Fibroblast of skin of right quadriceps (primary cell): ENCODE measurements at regions not wholly inside any gene's neighbourhood (a gene's known extent, or its start where the extent isn't known, plus 50 kb on each side); places are given as distances from the start of the nearest gene placed in this dataset.

Experiments used
- DNase-seq: peaks from one replicate; pipeline ENCODE4 v3.0.0-alpha.2; 2013

DNA sequence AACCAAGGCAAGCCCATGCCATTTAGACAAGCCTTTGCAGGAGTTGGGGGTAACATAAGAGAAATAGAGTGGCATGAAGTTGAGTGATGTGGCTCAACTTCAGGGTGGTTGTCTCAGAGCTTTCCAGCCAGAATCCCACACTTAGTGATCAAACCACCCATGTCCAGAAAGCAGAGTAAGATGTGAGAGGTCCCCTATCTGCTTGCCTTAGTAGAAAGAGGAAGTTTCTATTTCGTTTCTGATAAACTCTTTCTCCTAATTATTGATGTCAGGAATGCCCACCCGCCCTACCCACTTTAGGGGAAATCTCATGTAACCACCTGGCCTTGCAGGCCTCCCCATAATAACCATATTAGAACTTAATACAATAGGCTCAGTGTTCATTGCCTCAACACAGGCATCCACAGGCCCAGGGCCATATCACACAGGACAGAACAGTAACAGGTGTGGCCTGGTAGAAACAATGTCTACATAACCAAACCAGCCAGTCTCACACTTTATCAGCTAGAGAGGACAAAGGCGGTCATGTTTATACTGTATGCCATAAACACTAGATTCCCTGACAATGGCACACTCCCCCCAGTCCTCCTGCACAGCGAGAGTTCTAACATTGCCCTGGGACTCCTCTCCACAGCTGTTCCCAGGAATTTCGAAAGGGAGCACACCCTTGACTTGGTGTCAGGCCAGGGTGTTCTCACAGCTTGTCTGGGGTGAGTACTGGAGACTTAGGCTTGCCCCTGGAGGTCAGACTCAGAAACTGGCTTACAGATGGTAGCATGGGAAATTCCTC lies 364.4 kb downstream of the CXCL12 start:
- DNase-seq: no peak

DNA sequence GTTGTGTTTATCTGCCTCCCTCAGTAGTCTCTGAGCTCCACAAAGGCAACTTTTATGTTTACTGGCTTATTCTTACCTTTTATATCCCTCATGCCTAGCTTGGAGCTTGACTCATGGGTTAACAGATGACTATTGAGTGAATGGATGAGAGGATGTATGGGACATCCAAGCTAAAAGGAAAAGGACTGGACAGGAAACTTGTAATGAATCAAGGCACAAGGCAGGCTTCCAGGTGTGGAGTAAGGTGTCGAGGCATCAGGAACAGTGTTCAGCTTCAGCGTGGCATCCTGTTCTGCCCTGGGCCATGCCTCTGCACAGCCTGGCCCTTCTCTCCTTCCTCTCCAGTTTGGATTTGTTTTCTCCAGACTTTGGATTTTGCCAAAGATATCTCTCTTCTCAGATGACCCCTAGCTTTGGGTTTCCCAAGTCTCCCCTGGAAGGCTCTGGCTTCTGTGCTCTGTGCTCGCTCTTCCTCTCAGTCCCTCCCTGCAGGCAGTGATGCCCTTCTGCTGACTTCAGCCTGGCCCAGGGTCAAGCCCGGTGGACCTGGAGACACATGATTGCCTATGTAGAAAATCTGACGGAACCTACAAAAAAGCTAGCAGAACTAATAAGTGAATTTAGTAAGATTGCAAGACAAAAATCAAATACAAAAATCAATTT lies 367.3 kb downstream of the CXCL12 start:
- no peak for DNase-seq

DNA sequence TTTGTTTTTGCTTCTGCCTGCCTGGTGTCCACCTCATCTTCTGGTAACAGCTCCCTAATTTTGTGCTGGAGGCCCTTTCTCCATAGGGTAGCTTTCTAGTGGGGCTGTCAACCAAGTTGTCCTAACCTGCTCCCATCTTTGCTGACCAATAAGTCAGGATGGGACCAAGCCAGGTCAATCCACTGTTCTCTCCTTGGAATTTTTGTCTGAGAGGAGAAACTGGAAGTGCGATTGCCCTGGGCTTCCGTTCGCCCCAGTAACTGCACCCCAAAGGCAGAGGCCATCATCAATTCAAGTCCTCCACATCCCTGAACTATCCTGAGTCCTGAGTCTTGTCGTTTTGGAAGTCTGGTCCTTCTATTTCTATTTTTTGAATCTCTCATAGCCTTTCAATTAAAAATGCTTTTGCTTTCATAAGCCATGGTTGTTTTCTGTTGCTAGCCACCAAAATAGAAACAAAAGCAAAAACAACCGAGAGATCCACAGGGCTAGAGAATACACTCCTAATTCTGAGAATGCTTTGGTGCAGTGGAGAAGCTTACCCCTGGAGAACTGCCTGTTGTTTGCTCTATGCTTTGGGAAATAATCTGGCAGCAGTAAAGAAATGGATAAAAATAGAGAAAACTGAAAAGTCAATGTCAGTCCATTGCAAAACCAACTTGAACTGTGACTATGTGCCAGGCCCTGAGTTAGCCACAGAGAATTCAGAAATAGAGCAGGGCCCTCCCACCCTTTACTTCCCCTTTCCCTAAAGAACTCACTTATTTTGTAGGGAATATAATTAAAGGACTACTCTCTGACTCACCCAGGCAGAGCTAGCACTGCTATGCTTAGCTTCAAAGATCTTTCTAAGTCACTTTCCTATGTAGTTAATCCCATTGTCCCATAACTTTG lies 368.1 kb downstream of the CXCL12 start:
- no peak for DNase-seq

DNA sequence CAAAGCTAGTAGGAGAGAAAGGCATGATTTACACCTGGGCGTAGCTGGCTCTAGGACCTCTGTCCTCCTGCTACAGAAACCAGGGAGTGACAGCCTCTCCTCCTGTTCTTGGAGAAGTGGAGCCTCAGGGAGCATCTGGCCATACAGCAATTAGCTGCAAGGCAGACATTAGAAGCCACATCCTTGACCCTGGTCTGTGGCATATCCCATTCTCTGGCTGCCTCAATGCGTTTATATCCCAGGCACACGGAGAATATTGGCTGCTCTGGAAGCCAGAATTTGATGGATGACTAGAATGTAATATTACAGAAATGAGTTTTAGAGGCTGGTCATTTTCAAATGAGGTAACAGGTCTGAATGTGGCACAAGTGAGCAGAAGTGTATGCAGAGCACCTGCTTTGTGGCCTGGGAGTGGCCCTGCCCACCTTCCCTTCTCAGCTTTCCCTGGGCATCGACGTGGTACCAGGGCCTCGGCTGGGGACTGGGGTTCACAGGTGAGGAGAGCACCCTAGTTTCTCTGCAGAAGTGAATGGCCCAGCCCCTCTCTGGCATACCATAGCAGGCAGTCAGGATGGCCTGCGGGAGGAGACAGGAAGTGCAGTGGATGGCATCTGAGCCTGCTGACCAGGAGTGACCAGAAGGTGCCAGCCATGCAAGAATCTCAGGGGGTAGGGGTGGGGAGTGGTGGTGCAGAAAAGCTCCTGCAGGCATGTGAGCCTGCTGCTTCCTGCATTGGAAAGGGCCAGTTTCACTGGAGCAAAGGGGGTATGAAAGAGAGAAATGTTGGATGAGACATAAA lies 367.2 kb upstream of the ZNF32 start:
- DNase-seq: no peak

DNA sequence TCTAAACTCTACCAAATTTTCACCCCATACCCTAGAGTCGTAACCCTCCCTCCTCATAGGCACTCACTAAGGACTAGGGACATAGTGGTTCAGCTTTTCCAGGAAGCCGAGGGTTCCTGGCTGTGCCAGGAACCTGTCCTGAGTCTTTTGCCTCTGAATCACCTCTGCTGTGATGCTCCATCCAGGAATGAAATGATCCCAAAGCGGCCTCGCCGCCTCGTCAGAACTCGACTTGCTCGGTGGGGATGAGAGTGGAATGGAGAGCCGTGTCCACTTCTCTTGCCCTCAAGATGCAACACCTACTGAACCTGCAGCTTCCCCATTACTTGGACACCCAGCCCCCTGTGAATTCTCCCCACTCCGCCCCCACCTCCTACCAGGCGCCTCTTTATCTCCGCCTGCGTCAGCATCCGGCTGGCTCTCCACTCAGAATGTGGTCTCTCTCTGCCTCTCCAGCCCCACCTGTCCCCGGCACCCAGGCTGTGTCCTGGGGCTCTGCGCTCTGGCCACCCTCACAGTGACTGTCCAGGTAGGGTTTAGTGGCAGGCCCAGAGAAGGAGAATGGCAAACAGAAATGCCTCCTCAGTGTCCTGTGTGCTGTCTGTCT lies 366.1 kb upstream of the ZNF32 start:
- DNase-seq: no peak

DNA sequence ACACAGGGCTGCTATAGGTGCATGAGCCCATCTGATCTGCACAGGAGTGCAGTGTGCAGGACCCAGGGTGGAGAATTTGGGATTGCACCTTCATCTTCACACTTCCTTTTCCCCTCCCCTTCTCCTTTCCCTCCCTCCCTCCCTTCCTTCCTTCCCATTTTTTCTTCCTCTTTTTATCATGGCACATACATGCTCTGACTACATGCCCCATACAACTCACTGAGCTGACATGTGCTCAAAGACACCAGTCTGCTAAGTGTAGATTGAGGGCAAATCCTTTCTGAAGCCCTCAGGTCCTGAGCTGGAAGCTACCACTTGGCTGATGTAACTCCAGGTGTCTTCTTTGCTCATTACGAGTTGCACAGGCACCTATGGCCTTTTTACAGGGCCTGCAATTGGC lies 365.3 kb upstream of the ZNF32 start:
- DNase-seq: no peak

DNA sequence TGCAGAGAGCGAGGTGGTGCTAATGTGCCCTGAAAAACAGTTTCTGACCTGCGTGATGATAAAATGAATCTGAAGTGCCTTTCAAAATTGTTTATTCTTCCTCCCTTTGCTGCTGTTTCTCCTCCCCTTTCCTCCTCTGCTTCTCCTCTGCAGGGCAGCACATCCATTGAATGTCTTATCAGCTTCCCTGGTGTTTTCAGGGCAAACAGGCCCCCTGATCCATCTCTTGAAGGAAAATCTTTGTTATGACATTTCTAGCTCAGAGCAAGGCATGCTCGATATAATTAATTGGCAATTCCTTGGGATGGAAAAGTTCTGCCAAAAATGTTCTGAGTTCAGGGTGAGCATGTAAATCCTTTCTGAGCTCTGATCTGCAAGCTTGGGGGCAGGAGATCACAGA lies 364.2 kb upstream of the ZNF32 start:
- no peak for DNase-seq

DNA sequence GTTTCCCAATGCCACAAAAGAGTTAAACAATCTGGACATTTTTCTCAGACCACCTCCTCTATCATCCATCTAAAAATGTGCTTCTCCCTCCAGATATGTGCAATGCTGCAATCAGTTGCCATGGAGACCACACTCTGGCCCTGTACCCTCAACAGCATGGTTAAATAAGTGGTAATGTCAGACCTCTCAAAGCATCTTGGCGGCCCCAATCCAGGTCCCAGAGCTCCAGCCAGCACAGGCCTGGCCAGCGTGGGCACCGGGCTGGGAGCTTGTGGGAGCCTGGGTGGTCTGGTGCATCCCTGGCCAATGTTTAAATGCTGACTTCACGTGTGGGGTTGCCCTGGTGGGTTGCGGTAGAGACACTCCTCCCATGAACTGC lies 362.9 kb upstream of the ZNF32 start:
- no peak for DNase-seq

DNA sequence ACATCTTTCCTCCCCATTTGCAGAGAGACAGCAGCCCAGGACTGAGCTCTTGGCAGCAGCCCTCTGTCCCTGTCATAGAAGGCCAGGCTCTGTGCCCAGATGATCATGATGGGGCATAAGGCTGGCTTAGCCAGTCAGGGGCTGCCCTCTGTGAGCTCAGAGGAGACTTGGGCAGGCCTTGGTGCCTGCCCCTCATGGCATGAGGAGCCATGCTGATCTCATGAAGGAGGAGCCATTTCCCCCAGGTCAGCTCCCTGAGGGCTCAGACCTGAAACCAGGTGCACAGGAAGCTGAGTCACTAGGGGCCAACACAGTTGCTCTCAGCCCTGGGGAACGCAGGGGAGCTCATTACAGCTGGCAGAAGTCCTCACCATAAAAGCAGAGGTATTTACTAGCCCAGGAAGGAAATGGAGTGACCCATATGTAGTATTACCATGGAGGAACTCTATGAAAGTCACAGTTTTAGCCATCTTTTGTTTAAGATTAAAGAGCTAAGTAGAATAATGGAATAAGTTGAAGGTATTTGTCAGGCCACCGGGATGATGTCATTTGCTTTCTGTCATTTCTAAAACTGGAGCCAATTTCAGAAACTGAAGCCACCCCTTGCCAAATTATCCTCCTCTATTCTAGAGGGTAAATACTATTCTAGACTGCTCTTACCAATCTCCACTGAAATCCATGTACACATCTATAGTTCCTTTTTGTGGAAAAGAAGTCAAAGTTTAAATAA lies 362.4 kb upstream of the ZNF32 start:
- no peak for DNase-seq

DNA sequence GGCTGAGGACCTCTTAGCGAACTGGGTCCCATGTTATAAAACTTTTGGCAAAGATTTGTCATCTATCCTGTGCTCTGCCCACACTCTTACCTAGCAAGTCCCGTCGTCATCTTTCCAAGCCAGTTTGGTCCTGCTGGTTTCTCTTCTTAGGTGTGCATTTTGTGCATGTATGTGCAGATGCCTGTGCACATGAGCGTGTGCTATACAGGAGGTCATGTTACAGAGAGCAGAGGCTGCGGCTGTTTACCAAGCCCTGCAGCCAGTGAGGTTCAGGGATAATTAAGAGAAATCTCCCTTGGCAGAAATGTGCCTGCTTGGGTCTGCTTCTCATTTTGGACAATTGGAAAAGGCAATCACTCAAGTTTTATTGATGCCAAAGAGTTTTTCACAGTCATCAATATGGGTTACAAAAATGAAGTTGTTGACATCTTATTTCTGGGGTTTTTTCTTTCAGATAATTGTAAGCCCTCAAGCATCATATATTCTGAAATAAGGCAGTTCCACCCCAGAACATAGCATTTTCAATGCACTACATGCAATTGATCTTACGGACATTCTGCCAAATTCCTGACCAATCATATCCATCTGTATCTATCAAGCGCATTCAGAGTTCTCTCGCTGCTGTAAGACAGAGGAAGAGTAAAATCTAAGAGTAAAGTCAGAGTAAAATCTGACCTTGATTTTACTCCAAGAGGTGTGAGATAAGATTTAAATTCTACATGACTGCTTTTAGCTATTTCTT lies 361.4 kb upstream of the ZNF32 start:
- no peak for DNase-seq

DNA sequence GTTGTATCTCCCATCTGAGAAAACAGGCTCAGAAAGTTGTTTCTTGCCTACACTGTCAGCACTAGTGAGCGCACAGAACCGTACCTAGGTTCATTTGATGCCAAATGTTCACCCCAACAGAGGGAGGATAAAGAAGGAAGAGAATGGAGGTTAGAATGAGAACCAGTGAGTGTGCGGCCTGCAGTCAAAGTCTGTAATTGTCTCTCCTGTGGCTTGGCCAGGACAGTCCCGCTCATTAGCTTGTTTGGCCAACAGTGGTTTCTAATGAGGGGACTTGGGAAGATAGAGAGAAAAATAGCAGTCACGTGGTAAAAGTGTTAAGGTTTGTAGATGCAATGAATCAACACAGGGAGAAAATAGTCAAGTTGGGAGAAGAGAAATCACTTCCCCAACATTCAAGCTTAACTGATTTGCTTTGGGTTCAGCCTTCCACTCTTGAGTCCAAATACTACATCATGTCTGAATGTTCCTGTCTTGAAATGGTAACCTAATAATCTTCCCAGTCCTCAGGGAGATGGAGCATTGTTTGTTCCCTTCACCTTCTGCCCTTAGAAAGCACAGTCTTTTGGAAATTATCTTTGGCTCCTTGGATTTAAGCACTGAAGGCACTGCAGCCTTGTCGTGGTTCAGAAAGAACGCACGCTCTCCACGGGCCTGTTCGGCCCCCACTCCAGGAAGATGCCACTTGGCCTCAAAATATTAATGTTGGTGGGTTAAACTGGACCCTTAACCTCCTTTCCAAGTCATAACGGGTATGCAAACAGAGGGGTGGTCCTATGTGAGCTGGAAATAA lies 360.4 kb upstream of the ZNF32 start:
- no peak for DNase-seq

DNA sequence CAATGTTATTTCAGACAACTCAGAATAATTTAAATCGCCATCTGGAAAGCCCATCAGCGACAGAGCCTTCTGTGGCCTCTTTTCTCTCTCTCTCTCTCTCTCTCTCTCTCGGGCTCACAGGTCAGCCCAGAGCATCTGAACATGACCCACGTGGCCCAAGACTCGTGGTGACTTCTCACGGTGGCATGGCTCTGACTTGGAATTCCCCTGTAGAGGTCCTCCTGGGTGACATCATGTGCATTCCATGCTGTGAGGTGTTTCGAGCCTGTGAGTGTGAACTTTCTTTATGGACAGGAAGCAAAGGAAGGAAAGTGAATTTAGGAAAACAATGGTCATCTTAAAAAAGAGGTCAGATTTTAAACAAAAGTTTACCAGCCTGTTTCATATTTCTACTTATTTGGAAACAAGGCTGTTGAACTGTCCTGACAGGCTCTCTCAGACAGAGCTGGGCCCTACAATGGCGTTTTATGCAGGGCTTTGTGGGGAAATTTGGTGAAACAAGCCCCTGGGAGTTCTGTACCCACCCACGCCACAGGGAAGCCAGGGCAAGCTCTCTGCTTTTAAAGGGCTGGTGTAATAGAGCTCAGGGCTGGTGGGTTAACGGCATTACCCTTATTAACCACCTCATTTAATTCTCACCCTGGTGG lies 359.7 kb upstream of the ZNF32 start:
- DNase-seq: peak; percentile 38

DNA sequence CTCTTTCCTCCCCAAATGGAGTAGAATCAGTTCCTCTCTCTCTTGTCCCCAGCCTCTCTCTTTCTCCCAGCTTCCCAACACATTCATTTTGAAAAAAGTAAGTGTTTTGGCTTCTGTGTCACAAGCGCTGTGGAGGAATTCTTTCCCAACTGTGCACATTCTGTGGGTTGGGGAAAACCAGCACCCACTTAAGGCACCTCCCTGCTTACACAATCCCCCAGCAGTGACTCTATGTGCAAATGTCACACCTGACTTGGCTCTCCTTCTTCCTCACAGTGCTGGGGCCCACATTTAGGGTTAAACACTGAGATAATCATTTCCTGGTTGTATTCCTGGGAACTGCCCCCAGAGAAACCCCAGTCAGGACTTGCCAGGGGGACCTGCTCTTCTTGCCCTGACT lies 358.1 kb upstream of the ZNF32 start:
- DNase-seq: no peak

DNA sequence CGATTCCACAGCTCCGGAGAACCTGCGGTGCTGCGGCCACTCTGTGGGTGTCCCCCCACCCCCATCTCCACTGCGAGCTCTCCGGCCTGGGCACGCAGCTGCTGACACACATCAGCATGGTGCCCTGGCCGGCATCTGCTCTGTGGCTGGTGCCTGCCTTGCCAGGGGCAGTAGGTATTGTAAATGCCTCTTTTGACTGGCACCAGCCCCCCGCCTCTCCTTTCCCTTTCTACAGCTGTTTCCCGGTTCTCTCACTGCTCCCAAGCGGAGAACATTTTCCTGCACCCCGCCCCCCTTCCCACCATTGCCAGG lies 357.1 kb upstream of the ZNF32 start:
- no peak for DNase-seq

DNA sequence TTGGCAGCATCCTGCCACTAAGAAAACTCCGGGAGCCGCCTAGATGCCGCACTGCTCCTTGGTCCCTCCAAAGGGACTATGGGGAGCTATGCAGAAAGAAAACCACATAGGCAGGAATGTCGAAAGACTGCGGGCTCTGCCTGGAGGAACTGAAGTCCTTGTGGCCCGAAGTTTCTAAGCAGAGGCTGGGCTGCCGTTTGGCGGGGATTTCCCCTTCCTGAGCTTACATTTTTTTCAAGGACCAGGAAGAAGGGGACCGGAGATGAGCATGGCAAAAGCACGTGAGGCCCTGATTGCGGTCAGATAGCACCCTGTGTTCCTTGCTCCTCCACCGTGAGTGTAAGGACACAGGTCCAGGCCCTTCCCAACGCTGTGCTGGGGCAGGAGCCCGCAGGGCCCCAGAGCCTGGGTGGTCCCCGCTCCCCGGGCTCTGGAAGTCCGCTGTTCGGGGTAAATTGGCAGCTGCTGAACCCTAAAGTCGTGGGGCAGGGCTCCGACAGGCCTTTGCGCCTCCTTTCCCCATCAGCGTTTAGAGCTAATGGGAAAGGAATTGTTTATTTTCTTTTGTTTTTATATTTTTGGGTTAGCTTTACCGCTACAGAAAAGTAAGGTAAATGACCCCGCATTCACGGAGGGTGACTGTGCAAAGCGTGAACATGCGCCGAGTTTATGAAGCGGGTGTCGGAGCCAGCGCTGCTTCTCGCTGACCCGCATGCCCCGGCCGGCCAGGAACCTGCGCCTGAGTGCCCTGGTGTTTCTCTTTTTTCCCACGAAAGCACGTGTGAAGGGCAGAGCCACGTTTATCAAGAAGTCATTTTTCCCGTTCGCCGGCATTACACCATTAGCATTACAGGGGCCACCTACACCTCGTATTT lies 356.5 kb upstream of the ZNF32 start:
- no peak for DNase-seq

DNA sequence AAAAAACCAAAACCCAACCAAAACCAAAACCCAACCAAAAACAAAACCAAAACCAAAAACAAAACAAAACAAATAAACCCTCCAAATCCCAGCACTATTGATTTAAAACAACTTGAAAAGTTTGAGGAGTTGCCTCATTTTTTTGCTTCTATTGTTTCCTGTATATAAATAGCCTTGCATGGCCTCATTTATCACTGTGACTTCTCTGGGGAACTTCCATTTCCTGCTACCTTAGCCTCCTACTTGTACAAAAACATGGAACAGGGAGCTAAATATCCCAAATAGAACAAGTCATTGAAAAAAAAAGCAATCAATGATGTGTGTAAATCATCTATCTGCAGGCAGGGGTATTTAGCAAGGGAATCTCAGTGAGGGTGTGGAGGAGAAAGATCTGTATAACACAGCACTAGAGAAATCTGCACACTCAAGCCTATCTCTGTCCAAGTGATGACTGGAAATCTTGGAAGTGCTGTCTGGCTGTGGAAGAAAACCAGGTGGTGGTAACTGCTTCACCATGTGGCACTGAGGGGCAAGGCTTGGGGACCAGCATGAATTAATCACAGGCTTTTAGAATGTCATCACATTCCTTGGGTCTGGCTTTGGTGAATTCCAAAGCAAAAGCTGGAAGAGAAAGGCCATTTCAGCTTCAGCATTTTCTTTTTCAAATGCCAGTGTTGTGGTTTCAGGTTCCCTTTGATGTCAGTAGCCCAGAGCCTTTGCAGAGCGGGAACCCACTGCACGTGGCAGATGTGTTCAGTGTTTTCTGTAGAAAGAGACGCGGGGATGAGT lies 349.5 kb upstream of the ZNF32 start:
- peak; percentile 86 for DNase-seq

DNA sequence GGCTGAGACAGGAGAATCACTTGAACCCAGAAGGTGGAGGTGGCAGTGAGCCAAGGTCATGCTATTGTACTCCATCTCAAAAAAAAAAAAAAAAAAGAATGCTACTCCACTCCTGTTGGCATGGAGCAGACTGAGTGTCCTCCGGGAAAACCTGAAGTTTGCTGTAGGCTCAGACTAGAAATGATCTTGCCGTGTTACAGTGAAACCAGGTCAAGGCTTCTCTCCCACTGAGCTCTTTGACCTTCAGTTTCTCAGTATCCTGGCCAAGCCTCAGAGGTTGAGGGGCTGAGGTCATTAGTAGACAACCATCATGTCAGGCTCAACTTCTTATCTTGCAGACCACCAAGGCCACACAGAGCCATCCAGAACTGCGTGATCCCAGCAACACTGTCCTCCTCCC lies 348.6 kb upstream of the ZNF32 start:
- DNase-seq: no peak

DNA sequence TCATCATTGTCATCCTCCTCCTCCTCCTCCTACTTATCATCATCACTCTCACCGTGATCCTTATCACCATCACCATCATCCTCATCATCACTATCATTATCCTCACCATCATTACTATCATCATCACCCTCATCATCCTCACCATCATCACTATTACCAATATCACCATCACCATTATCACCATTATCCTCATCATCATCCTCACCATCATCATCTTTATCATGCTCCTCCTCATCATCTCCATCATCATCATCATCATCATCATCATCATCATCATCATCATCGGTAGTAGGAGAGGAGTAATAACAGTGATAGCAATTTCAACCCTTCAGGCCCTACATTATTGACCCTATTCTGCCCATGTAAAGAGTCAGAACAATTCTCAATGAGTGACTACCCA lies 345.9 kb upstream of the ZNF32 start:
- no peak for DNase-seq
